ENCODE measurements at regions not wholly inside any gene's neighbourhood (a gene's known extent, or its start where the extent isn't known, plus 50 kb on each side); places are given as distances from the start of the nearest gene placed in this dataset.

DNA sequence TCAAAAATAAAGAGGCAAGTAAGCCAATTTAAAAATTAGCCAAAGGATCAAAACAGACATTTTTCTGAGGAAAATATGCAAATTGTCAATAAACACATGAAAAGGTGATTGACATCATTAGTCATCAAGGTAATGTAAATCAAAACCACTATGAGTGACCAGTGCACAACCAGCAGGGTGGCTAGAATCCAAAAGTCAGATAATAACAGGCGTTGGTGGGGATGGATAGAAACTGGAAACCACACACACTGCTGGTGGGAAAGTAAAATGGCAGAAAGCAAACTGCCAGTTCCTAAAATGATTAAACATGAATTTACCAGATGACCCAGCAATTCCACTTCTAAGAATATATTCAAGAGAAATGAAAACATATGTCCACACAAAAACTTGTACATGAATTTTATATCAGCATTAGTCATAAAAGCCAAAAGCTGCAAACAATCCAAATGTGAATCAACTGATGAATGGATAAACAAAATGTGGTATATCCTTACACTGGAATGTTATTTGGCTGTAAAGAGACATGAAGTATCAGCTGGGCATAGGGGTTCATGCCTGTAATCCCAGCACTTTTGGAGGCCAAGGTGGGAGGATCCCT is 74.8 kb upstream of the MBOAT1 start:
- no peak for TF ChIP-seq POLR2A (IDR thresholded peaks at IDR 0.05; ENCODE audit: extremely low read depth, insufficient read length)
- no peak for TF ChIP-seq MYC (IDR thresholded peaks at IDR 0.05; ENCODE audit: low read depth, low read length)
- no peak for DNase-seq (ENCODE audit: low read depth)

DNA sequence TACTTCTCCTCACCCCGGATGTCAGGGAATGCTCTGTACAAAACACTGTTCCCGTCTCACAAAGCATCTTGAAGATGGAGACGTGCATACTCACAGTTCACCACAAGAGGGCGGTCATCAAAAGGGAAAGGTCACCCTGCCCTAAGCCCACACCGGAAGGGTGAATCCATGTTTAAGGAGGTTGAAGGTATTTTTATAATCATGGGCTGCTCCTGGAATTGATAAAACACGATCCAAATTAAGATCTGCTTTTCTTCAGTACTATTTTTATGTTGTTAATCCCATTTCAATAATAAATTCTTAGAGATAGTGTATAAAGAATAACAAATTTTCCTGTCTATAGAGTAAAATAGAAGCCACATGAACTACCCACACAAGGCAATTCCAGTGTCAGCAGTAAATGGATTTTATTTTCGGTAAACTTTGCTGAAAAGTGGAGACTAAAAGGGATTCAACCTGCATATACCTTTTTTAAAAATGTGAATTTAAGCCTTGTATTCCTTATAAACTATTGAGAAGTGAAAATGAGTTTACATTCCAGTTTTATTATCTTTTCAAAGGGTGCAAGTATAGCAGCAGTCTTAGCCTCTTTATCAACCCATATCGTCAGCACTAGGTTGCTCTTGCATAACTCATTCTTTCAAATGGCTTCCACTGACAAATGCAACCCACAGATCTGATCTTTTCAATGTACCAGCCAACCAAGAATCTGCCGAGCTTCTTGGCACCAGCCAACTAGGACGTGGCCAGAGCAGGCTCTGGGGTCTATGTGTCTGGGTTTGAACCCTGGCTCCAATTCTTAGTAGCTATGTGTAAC is 79.7 kb upstream of the MBOAT1 start:
- TF ChIP-seq, protein P1, sequence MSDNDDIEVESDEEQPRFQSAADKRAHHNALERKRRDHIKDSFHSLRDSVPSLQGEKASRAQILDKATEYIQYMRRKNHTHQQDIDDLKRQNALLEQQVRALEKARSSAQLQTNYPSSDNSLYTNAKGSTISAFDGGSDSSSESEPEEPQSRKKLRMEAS (IDR thresholded peaks at IDR 0.05; ENCODE audit: low read depth, low read length) = peak; percentile 38; the same call in 1 of the 2 replicates
- TF ChIP-seq POLR2A (IDR thresholded peaks at IDR 0.05; ENCODE audit: extremely low read depth, insufficient read length) (no peak), MYC (IDR thresholded peaks at IDR 0.05; ENCODE audit: low read depth, low read length) (0 out of 2 replicates have a peak, but pooled peaks have one; percentile 14)
- TF ChIP-seq, protein P2, sequence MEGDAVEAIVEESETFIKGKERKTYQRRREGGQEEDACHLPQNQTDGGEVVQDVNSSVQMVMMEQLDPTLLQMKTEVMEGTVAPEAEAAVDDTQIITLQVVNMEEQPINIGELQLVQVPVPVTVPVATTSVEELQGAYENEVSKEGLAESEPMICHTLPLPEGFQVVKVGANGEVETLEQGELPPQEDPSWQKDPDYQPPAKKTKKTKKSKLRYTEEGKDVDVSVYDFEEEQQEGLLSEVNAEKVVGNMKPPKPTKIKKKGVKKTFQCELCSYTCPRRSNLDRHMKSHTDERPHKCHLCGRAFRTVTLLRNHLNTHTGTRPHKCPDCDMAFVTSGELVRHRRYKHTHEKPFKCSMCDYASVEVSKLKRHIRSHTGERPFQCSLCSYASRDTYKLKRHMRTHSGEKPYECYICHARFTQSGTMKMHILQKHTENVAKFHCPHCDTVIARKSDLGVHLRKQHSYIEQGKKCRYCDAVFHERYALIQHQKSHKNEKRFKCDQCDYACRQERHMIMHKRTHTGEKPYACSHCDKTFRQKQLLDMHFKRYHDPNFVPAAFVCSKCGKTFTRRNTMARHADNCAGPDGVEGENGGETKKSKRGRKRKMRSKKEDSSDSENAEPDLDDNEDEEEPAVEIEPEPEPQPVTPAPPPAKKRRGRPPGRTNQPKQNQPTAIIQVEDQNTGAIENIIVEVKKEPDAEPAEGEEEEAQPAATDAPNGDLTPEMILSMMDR (IDR thresholded peaks at IDR 0.05; ENCODE audit: low read depth, low read length) = peak; percentile 87
- peak; percentile 89 for DNase-seq (ENCODE audit: low read depth)
- H3K4me3 ChIP-seq (ENCODE audit: low read depth, low read length) = no peak overlapping the region

More for the DNA sequence above, 74.8 kb upstream of the MBOAT1 start:
- H3K4me3 ChIP-seq (ENCODE audit: low read depth, low read length) = no peak overlapping the region

GRCh38 chr6:20292905-20293304 is 80.6 kb upstream of the MBOAT1 start:
- no peak overlapping the region for H3K4me3 ChIP-seq (ENCODE audit: low read depth, low read length)
- no peak for DNase-seq (ENCODE audit: low read depth)
- TF ChIP-seq, protein P1 (IDR thresholded peaks at IDR 0.05; ENCODE audit: low read depth, low read length) = no peak
- TF ChIP-seq POLR2A (IDR thresholded peaks at IDR 0.05; ENCODE audit: extremely low read depth, insufficient read length) (no peak), MYC (IDR thresholded peaks at IDR 0.05; ENCODE audit: low read depth, low read length) (no peak)
- TF ChIP-seq, protein P2 (IDR thresholded peaks at IDR 0.05; ENCODE audit: low read depth, low read length) = no peak

DNA sequence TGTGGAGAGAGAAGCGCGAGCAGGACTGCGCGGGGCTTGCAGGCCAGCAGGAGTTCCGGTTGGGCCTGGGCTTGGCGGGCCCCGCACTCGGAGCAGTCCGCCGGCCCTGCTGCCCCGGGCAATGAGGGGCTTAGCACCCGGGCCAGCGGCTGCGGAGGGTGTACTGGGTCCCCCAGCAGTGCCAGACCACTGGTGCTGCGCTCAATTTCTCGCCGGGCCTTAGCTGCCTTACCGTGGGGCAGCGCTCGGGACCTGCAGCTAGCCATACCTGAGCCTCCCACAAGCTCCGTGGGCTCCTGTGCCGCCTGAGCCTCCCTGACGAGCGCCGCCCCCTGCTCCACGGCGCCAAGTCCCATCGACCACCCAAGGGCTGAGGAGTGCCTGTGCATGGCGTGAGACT is 89.0 kb upstream of the MBOAT1 start:
- TF ChIP-seq, protein P1 (IDR thresholded peaks at IDR 0.05; ENCODE audit: low read depth, low read length) = no peak
- no peak for TF ChIP-seq MYC (IDR thresholded peaks at IDR 0.05; ENCODE audit: low read depth, low read length)
- TF ChIP-seq, protein P2 (IDR thresholded peaks at IDR 0.05; ENCODE audit: low read depth, low read length) = no peak
- TF ChIP-seq POLR2A (IDR thresholded peaks at IDR 0.05; ENCODE audit: extremely low read depth, insufficient read length) = no peak
- DNase-seq (ENCODE audit: low read depth) = no peak
- no peak overlapping the region for H3K4me3 ChIP-seq (ENCODE audit: low read depth, low read length)

- no peak for DNase-seq (ENCODE audit: low read depth)
- H3K4me3 ChIP-seq (ENCODE audit: low read depth, low read length) = no peak overlapping the region
- TF ChIP-seq, protein P2 (IDR thresholded peaks at IDR 0.05; ENCODE audit: low read depth, low read length) = no peak
- TF ChIP-seq POLR2A (IDR thresholded peaks at IDR 0.05; ENCODE audit: extremely low read depth, insufficient read length) = no peak
- TF ChIP-seq, protein P1 (IDR thresholded peaks at IDR 0.05; ENCODE audit: low read depth, low read length) = no peak
- TF ChIP-seq MYC (IDR thresholded peaks at IDR 0.05; ENCODE audit: low read depth, low read length) = no peak
Observed at GRCh38 chr6:20302168-20302567, 89.9 kb upstream of the MBOAT1 start.

- TF ChIP-seq, protein P1 (IDR thresholded peaks at IDR 0.05; ENCODE audit: low read depth, low read length) = no peak
- TF ChIP-seq MYC (IDR thresholded peaks at IDR 0.05; ENCODE audit: low read depth, low read length) = no peak
- TF ChIP-seq, protein P2 (IDR thresholded peaks at IDR 0.05; ENCODE audit: low read depth, low read length) = no peak
- TF ChIP-seq POLR2A (IDR thresholded peaks at IDR 0.05; ENCODE audit: extremely low read depth, insufficient read length) = no peak
- no peak overlapping the region for H3K4me3 ChIP-seq (ENCODE audit: low read depth, low read length)
- no peak for DNase-seq (ENCODE audit: low read depth)
Observed at GRCh38 chr6:20302702-20303251, 90.5 kb upstream of the MBOAT1 start.

Data from NB4 (cell line).